ENCODE measurements at regions not wholly inside any gene's neighbourhood (a gene's known extent, or its start where the extent isn't known, plus 50 kb on each side); places are given as distances from the start of the nearest gene placed in this dataset.
A peak's percentile ranks its signal among the peaks of the same experiment; 100 is the strongest.

- in situ Hi-C loops (cut with HindIII; ENCODE audit: low sequenced_read_pairs), result no loop called here
- no peak for DNase-seq (ENCODE audit: low read depth, low spot score)
- H3K4me3 ChIP-seq (ENCODE audit: low read depth, low read length), result no peak overlapping the region
- no peak for TF ChIP-seq CTCF (IDR thresholded peaks at IDR 0.05; ENCODE audit: low read depth, low read length)
Observed at GRCh38 chr7:155948423-155948822, 136.2 kb upstream of the SHH start.

- DNase-seq (ENCODE audit: low read depth, low spot score), result peak; percentile 73
- no peak for TF ChIP-seq CTCF (IDR thresholded peaks at IDR 0.05; ENCODE audit: low read depth, low read length)
- in situ Hi-C loops (cut with HindIII; ENCODE audit: low sequenced_read_pairs), result no loop called here
- no peak overlapping the region for H3K4me3 ChIP-seq (ENCODE audit: low read depth, low read length)
Observed at GRCh38 chr7:155947051-155947450, 134.8 kb upstream of the SHH start.

- H3K4me3 ChIP-seq (ENCODE audit: low read depth, low read length), result no peak overlapping the region
- no peak for DNase-seq (ENCODE audit: low read depth, low spot score)
- no peak for TF ChIP-seq CTCF (IDR thresholded peaks at IDR 0.05; ENCODE audit: low read depth, low read length)
- in situ Hi-C loops (cut with HindIII; ENCODE audit: low sequenced_read_pairs), result no loop called here
Observed at GRCh38 chr7:155945670-155946325, 133.5 kb upstream of the SHH start.

- no peak overlapping the region for H3K4me3 ChIP-seq (ENCODE audit: low read depth, low read length)
- TF ChIP-seq CTCF (IDR thresholded peaks at IDR 0.05; ENCODE audit: low read depth, low read length), result no peak
- no peak for DNase-seq (ENCODE audit: low read depth, low spot score)
- in situ Hi-C loops (cut with HindIII; ENCODE audit: low sequenced_read_pairs), result no loop called here
Observed at GRCh38 chr7:155944901-155945300, 132.6 kb upstream of the SHH start.

GRCh38 chr7:155943251-155943899 is 131.1 kb upstream of the SHH start:
- no peak overlapping the region for H3K4me3 ChIP-seq (ENCODE audit: low read depth, low read length)
- DNase-seq (ENCODE audit: low read depth, low spot score), result no peak
- in situ Hi-C loops (cut with HindIII; ENCODE audit: low sequenced_read_pairs), result no loop called here
- no peak for TF ChIP-seq CTCF (IDR thresholded peaks at IDR 0.05; ENCODE audit: low read depth, low read length)

GRCh38 chr7:155942226-155942950 is 130.1 kb upstream of the SHH start:
- H3K4me3 ChIP-seq (ENCODE audit: low read depth, low read length), result no peak overlapping the region
- DNase-seq (ENCODE audit: low read depth, low spot score), result no peak
- in situ Hi-C loops (cut with HindIII; ENCODE audit: low sequenced_read_pairs), result no loop called here
- TF ChIP-seq CTCF (IDR thresholded peaks at IDR 0.05; ENCODE audit: low read depth, low read length), result no peak
